WTC11 (cell line): ENCODE measurements at regions not wholly inside any gene's neighbourhood (a gene's known extent, or its start where the extent isn't known, plus 50 kb on each side); places are given as distances from the start of the nearest gene placed in this dataset.

Source experiments
- ATAC-seq: fragments of 200-7000 bp; cut with Tn5 transposase; 2 replicates; pipeline ENCODE4 v1.10.0; 2021; ENCODE audit warnings: mild to moderate bottlenecking, moderate library complexity
- CTCF ChIA-PET: fragments of 300-600 bp; sonication (Branson Sonifier 250); formaldehyde crosslinking; loops from one replicate; lab custom pipeline; 2021; ENCODE audit warnings: antibody characterized with exemption; lab: Charles Lee
- POLR2A ChIA-PET: fragments of 350-600 bp; sonication (Branson Sonifier 250); formaldehyde crosslinking; loops from one replicate; lab custom pipeline; 2021; ENCODE audit warnings: antibody characterized with exemption; lab: Charles Lee
- DNase-seq: peaks from one replicate; pipeline ENCODE4 v3.0.0; 2021; ENCODE audit warnings: low spot score
- H3K27ac Mint-ChIP-seq: 2 replicates; pipeline ENCODE4 v1.8.0; 2021; ENCODE audit warnings: mixed read lengths
- H3K27me3 Mint-ChIP-seq: 2 replicates; pipeline ENCODE4 v1.8.0; 2021; ENCODE audit warnings: low read depth, mild to moderate bottlenecking, moderate library complexity, mixed read lengths
- H3K36me3 Mint-ChIP-seq: 2 replicates; pipeline ENCODE4 v1.8.0; 2021; ENCODE audit warnings: mixed read lengths
- H3K4me1 Mint-ChIP-seq: 2 replicates; pipeline ENCODE4 v1.8.0; 2022; ENCODE audit warnings: mixed read lengths
- H3K4me3 Mint-ChIP-seq: 2 replicates; pipeline ENCODE4 v1.8.0; 2021; ENCODE audit warnings: mild to moderate bottlenecking, moderate library complexity, mixed read lengths
- H3K9me3 Mint-ChIP-seq: 2 replicates; pipeline ENCODE4 v1.8.0; 2021; ENCODE audit warnings: mixed read lengths
- CREB1 ChIP-seq: sonication (generic); formaldehyde crosslinking; IDR thresholded peaks from 2 replicates; pipeline ENCODE4 v1.8.0; 2023; ENCODE audit warnings: mild to moderate bottlenecking, missing genetic modification reagents
- ESRRA ChIP-seq: sonication (generic); formaldehyde crosslinking; IDR thresholded peaks from 2 replicates; pipeline ENCODE4 v1.8.1; 2022; ENCODE audit warnings: mild to moderate bottlenecking, missing genetic modification reagents, borderline replicate concordance
- NR1H2 ChIP-seq: sonication (generic); formaldehyde crosslinking; IDR thresholded peaks from 2 replicates; pipeline ENCODE4 v1.9.0; 2021; ENCODE audit warnings: mild to moderate bottlenecking, moderate library complexity, missing genetic modification reagents
- TP53 ChIP-seq: sonication (generic); formaldehyde crosslinking; IDR thresholded peaks from 2 replicates; pipeline ENCODE4 v1.8.1; 2023; ENCODE audit warnings: mild to moderate bottlenecking, missing genetic modification reagents
- ZNF138 ChIP-seq: sonication (generic); formaldehyde crosslinking; conservative IDR thresholded peaks from 2 replicates; pipeline ENCODE4 v1.8.1; 2022; ENCODE audit warnings: mild to moderate bottlenecking, moderate library complexity, missing genetic modification reagents
- ZNF219 ChIP-seq: sonication (generic); formaldehyde crosslinking; IDR thresholded peaks from 2 replicates; pipeline ENCODE4 v1.8.0; 2023; ENCODE audit warnings: missing genetic modification reagents, mild to moderate bottlenecking, borderline replicate concordance
- ZNF396 ChIP-seq: fragments of 250-450 bp; sonication (Bioruptor Pico); IDR thresholded peaks from 2 replicates; pipeline ENCODE4 v1.8.0; 2021; ENCODE audit warnings: mild to moderate bottlenecking, moderate library complexity, borderline replicate concordance
- ZNF423 ChIP-seq: fragments of 250-450 bp; sonication (Bioruptor Pico); IDR thresholded peaks from 2 replicates; pipeline ENCODE4 v2.1.2; 2022; ENCODE audit warnings: mild to moderate bottlenecking, moderate library complexity
- TF ChIP-seq, protein P1 (sequence below): fragments of 250-450 bp; sonication (Bioruptor Pico); IDR thresholded peaks from 2 replicates; pipeline ENCODE4 v1.9.0; 2021; ENCODE audit warnings: mild to moderate bottlenecking
- TF ChIP-seq, protein P2 (sequence below): sonication (generic); formaldehyde crosslinking; IDR thresholded peaks from 2 replicates; pipeline ENCODE4 v1.8.1; 2022; ENCODE audit warnings: mild to moderate bottlenecking, missing genetic modification reagents, moderate library complexity, borderline replicate concordance
- TF ChIP-seq, protein P3 (sequence below): sonication (generic); formaldehyde crosslinking; IDR thresholded peaks from 2 replicates; pipeline ENCODE4 v1.8.1; 2023; ENCODE audit warnings: mild to moderate bottlenecking, moderate library complexity, missing genetic modification reagents
- TF ChIP-seq, protein P4 (sequence below): fragments of 250-450 bp; sonication (Bioruptor Pico); conservative IDR thresholded peaks from 2 replicates; pipeline ENCODE4 v1.9.0; 2021; ENCODE audit warnings: mild to moderate bottlenecking
- TF ChIP-seq, protein P5 (sequence below): fragments of 200-600 bp; IDR thresholded peaks from 2 replicates; pipeline ENCODE4 v1.8.0; 2022; ENCODE audit warnings: antibody characterized with exemption
- TF ChIP-seq, protein P6 (sequence below): sonication (generic); formaldehyde crosslinking; IDR thresholded peaks from 2 replicates; pipeline ENCODE4 v1.8.1; 2022; ENCODE audit warnings: missing genetic modification reagents, borderline replicate concordance
- TF ChIP-seq, protein P7 (sequence below): sonication (generic); formaldehyde crosslinking; IDR thresholded peaks from 2 replicates; pipeline ENCODE4 v1.8.1; 2022; ENCODE audit warnings: mild to moderate bottlenecking, moderate library complexity, missing genetic modification reagents
- TF ChIP-seq, protein P8 (sequence below): sonication (generic); formaldehyde crosslinking; IDR thresholded peaks from 2 replicates; pipeline ENCODE4 v1.8.0; 2022; ENCODE audit warnings: mild to moderate bottlenecking, missing genetic modification reagents

DNA sequence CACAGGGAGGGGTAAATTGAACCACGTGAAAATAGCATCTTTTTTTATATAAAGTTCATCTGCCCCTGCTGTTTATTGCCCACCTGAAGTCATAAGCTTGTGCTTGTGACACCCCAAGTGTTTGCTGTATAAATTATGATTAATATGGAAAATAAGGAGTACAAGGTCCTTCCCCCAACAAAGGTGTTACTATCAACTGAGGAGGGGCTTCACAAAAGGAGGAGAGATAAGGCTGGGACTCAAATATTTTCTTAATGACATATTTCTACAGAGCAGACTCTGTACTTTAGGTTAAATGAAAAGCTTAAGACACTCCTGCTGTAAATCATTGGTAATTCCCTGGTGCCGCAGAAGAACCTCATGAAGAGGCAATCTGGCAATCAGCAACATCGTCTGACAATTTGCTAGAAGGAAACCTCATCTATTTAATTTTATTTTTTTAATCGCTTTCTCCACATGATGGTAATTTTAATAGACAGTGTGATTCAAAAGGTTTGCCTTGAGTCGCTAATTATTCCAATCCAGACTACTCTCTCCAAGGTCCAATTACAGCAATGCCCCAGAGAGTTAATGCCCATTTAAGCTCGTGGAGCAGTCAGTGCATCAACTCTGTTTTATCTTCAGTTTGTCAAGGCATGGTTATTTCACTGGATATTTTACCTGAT is 1432.4 kb downstream of the FAM181B start (continued):
- TF ChIP-seq, protein P1, sequence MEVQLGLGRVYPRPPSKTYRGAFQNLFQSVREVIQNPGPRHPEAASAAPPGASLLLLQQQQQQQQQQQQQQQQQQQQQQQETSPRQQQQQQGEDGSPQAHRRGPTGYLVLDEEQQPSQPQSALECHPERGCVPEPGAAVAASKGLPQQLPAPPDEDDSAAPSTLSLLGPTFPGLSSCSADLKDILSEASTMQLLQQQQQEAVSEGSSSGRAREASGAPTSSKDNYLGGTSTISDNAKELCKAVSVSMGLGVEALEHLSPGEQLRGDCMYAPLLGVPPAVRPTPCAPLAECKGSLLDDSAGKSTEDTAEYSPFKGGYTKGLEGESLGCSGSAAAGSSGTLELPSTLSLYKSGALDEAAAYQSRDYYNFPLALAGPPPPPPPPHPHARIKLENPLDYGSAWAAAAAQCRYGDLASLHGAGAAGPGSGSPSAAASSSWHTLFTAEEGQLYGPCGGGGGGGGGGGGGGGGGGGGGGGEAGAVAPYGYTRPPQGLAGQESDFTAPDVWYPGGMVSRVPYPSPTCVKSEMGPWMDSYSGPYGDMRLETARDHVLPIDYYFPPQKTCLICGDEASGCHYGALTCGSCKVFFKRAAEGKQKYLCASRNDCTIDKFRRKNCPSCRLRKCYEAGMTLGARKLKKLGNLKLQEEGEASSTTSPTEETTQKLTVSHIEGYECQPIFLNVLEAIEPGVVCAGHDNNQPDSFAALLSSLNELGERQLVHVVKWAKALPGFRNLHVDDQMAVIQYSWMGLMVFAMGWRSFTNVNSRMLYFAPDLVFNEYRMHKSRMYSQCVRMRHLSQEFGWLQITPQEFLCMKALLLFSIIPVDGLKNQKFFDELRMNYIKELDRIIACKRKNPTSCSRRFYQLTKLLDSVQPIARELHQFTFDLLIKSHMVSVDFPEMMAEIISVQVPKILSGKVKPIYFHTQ: no peak
- TF ChIP-seq ZNF396 (no peak), ESRRA (no peak)
- TF ChIP-seq, protein P2, sequence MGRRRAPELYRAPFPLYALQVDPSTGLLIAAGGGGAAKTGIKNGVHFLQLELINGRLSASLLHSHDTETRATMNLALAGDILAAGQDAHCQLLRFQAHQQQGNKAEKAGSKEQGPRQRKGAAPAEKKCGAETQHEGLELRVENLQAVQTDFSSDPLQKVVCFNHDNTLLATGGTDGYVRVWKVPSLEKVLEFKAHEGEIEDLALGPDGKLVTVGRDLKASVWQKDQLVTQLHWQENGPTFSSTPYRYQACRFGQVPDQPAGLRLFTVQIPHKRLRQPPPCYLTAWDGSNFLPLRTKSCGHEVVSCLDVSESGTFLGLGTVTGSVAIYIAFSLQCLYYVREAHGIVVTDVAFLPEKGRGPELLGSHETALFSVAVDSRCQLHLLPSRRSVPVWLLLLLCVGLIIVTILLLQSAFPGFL (CRISPR knock-in tag): no peak

DNA sequence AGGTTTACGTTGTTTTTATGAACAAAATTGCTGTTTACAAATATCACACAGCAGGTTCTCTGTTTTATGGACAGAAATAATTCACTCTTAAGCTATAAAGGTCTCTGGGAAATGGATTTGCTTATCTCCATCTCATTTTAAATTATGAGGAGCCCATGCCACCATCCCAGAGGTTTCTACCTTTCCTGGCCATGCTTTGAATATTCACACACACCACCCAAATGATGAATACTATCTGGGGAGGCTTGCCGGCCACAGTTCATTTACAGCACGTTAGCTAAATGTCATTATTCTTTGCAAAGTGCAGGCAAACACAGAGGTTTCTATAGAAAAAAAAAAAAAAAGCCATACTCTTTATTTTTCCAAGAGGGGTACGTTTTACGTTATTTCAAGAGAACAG is 1446.7 kb downstream of the FAM181B start:
- Mint-ChIP-seq H3K4me1 (peaks cover 16% of the 10 kb centered on the region), H3K36me3 (peaks cover 27% of the 10 kb centered on the region), H3K27ac (no peak overlapping the region), H3K9me3 (peaks cover 30% of the 10 kb centered on the region), H3K27me3 (peaks cover 3% of the 10 kb centered on the region; the same call in 1 of the 2 replicates), H3K4me3 (no peak overlapping the region)
- ATAC-seq (no peak), DNase-seq (no peak)
- ChIA-PET CTCF (no interaction called here), POLR2A (no interaction called here)
- TF ChIP-seq ZNF423 (CRISPR knock-in tag) (no peak), TP53 (no peak), ZNF396 (no peak), NR1H2 (CRISPR knock-in tag) (no peak), ZNF138 (CRISPR knock-in tag) (no peak)
- TF ChIP-seq, protein P3, sequence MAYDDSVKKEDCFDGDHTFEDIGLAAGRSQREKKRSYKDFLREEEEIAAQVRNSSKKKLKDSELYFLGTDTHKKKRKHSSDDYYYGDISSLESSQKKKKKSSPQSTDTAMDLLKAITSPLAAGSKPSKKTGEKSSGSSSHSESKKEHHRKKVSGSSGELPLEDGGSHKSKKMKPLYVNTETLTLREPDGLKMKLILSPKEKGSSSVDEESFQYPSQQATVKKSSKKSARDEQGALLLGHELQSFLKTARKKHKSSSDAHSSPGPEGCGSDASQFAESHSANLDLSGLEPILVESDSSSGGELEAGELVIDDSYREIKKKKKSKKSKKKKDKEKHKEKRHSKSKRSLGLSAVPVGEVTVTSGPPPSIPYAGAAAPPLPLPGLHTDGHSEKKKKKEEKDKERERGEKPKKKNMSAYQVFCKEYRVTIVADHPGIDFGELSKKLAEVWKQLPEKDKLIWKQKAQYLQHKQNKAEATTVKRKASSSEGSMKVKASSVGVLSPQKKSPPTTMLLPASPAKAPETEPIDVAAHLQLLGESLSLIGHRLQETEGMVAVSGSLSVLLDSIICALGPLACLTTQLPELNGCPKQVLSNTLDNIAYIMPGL (CRISPR knock-in tag): no peak
- TF ChIP-seq, protein P4, sequence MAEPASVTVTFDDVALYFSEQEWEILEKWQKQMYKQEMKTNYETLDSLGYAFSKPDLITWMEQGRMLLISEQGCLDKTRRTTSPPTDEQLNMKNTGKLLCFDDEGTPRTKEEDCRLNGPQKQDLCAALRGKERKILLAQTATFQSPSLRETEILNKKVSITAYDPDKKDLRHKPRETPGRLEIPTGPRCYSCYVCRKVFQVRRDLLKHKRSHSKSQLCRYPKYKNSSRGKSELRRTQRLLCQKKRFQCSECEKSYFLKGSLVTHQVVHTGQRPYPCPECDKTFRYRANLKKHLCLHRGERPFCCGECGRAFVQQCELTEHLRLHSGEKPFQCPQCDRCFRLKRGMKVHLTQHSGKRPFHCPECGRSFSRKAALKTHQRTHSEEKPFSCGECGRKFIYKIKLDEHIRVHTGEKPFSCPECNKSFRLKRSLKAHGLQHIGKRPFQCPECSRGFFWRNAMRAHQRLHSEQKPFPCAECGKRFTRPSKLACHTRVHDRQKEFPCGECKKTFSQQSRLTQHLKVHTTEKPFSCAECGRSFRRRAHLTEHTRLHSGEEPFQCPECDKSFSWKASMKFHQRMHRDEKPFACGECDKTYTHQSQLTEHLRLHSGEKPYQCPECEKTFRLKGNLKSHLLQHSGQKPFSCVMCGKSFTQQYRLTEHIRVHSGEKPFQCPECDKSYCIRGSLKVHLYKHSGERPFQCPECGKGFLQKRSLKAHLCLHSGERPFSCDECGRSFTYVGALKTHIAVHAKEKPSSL (CRISPR knock-in tag): no peak
- TF ChIP-seq, protein P5, sequence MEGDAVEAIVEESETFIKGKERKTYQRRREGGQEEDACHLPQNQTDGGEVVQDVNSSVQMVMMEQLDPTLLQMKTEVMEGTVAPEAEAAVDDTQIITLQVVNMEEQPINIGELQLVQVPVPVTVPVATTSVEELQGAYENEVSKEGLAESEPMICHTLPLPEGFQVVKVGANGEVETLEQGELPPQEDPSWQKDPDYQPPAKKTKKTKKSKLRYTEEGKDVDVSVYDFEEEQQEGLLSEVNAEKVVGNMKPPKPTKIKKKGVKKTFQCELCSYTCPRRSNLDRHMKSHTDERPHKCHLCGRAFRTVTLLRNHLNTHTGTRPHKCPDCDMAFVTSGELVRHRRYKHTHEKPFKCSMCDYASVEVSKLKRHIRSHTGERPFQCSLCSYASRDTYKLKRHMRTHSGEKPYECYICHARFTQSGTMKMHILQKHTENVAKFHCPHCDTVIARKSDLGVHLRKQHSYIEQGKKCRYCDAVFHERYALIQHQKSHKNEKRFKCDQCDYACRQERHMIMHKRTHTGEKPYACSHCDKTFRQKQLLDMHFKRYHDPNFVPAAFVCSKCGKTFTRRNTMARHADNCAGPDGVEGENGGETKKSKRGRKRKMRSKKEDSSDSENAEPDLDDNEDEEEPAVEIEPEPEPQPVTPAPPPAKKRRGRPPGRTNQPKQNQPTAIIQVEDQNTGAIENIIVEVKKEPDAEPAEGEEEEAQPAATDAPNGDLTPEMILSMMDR: no peak

DNA sequence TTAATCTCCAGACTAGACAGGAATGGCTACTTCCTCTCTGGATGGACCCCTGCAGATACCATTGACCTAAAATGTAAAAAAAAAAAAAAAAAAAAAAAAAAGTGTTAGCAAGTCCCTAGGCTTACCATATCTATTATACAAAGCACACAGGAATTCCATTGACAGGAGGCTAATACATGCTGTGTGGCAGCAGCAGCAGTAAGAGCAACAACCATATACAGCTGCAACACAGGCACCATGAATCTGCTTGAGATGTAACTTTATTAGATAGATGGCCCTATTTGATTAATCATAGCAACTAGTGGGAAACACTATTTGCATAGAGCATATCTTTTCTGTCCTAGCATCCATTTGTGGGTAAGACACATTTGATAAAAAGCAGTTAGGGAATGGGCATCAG is 1447.1 kb downstream of the FAM181B start:
- ATAC-seq (no peak), DNase-seq (no peak)
- H3K9me3 Mint-ChIP-seq: peaks cover 33% of the 10 kb centered on the region
- peaks cover 3% of the 10 kb centered on the region; the same call in 1 of the 2 replicates for H3K27me3 Mint-ChIP-seq
- no peak overlapping the region for H3K27ac Mint-ChIP-seq
- POLR2A ChIA-PET: interaction anchor here (0.7 kb wide), 2 partner anchors 54 to 58 kb away, joined by 6 to 10 read pairs; no protein-coding TSS in a partner anchor
- no peak overlapping the region for H3K4me3 Mint-ChIP-seq
- CTCF ChIA-PET: no interaction called here
- H3K4me1 Mint-ChIP-seq: peaks cover 16% of the 10 kb centered on the region
- H3K36me3 Mint-ChIP-seq: peaks cover 27% of the 10 kb centered on the region
- TF ChIP-seq ZNF219 (CRISPR knock-in tag): no peak
- TF ChIP-seq, protein P1: no peak
- TF ChIP-seq, protein P6, sequence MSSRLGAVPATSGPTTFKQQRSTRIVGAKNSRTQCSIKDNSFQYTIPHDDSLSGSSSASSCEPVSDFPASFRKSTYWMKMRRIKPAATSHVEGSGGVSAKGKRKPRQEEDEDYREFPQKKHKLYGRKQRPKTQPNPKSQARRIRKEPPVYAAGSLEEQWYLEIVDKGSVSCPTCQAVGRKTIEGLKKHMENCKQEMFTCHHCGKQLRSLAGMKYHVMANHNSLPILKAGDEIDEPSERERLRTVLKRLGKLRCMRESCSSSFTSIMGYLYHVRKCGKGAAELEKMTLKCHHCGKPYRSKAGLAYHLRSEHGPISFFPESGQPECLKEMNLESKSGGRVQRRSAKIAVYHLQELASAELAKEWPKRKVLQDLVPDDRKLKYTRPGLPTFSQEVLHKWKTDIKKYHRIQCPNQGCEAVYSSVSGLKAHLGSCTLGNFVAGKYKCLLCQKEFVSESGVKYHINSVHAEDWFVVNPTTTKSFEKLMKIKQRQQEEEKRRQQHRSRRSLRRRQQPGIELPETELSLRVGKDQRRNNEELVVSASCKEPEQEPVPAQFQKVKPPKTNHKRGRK: no peak
- no peak for TF ChIP-seq CREB1 (CRISPR knock-in tag)
- TF ChIP-seq, protein P7, sequence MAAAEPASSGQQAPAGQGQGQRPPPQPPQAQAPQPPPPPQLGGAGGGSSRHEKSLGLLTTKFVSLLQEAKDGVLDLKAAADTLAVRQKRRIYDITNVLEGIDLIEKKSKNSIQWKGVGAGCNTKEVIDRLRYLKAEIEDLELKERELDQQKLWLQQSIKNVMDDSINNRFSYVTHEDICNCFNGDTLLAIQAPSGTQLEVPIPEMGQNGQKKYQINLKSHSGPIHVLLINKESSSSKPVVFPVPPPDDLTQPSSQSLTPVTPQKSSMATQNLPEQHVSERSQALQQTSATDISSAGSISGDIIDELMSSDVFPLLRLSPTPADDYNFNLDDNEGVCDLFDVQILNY (CRISPR knock-in tag): no peak
- TF ChIP-seq, protein P8, sequence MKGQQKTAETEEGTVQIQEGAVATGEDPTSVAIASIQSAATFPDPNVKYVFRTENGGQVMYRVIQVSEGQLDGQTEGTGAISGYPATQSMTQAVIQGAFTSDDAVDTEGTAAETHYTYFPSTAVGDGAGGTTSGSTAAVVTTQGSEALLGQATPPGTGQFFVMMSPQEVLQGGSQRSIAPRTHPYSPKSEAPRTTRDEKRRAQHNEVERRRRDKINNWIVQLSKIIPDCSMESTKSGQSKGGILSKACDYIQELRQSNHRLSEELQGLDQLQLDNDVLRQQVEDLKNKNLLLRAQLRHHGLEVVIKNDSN (CRISPR knock-in tag): no peak
